HEK293 (cell line): ENCODE measurements at regions not wholly inside any gene's neighbourhood (a gene's known extent, or its start where the extent isn't known, plus 50 kb on each side); places are given as distances from the start of the nearest gene placed in this dataset.

Experiments used
- CTCF ChIA-PET: fragments of 350-600 bp; formaldehyde crosslinking; extraction: SDS; loops from one replicate; lab custom pipeline; 2021; ENCODE audit warnings: antibody characterized with exemption; lab: Yijun Ruan, JAX
- POLR2A ChIA-PET: fragments of 300-600 bp; formaldehyde crosslinking; extraction: SDS; loops from one replicate; lab custom pipeline; 2020; ENCODE audit warnings: antibody characterized with exemption, inconsistent platforms; lab: Yijun Ruan, JAX
- H3K27ac ChIP-seq: fragments of 200-500 bp; sonication (Bioruptor generic); 2 replicates; pipeline ENCODE4 v1.5.1; 2014; ENCODE audit warnings: low read depth, low read length, control low read depth, inconsistent platforms; ENCODE audit errors: extremely low read depth
- H3K36me3 ChIP-seq, 2 experiments: fragments of 200-500 bp in 1 of 2; sonication (Bioruptor generic) in 1 of 2; 1 replicate in 1 of 2; 2 replicates in 1 of 2; pipeline ENCODE4 v1.5.1; 2014 to 2017; ENCODE audit warnings: inconsistent platforms in 2 of 2, low read length in 2 of 2; ENCODE audit not compliant: control insufficient read depth in 2 of 2, insufficient read depth in 1 of 2
- H3K4me1 ChIP-seq: fragments of 200-500 bp; sonication (Bioruptor generic); 2 replicates; pipeline ENCODE4 v1.5.1; 2014; ENCODE audit warnings: mild to moderate bottlenecking, low read length, inconsistent platforms; ENCODE audit not compliant: control insufficient read depth, insufficient read depth
- H3K4me3 ChIP-seq: 2 replicates; pipeline ENCODE4 v1.5.1; 2011; ENCODE audit warnings: low read depth, mild to moderate bottlenecking, control low read depth, low read length, moderate library complexity
- H3K9me3 ChIP-seq: fragments of 200-500 bp; sonication (Bioruptor generic); 2 replicates; pipeline ENCODE4 v1.5.1; 2014; ENCODE audit warnings: low read depth, low read length, inconsistent platforms; ENCODE audit not compliant: control insufficient read depth, insufficient read depth
- GLI2 ChIP-seq: fragments of 450-650 bp; formaldehyde crosslinking; IDR thresholded peaks from 2 replicates; pipeline ENCODE4; 2017; ENCODE audit warnings: missing biosample characterization, missing genetic modification characterization, low read depth, borderline replicate concordance
- GLI4 ChIP-seq: fragments of 450-650 bp; formaldehyde crosslinking; IDR thresholded peaks from 2 replicates; pipeline ENCODE4 v1.5.1; 2016; ENCODE audit warnings: missing biosample characterization, missing genetic modification characterization
- HIC1 ChIP-seq: fragments of 450-650 bp; formaldehyde crosslinking; IDR thresholded peaks from 2 replicates; pipeline ENCODE4 v1.5.1; 2016; ENCODE audit warnings: missing biosample characterization, missing genetic modification characterization
- HOXC10 ChIP-seq: sonication (generic); formaldehyde crosslinking; IDR thresholded peaks from 2 replicates; pipeline ENCODE4 v1.8.1; 2023; ENCODE audit warnings: mild to moderate bottlenecking, missing genetic modification reagents
- KLF10 ChIP-seq: fragments of 450-650 bp; IDR thresholded peaks from 2 replicates; pipeline ENCODE4 v1.5.1; 2018; ENCODE audit warnings: missing biosample characterization, mild to moderate bottlenecking, missing genetic modification characterization
- SCRT1 ChIP-seq: fragments of 450-650 bp; formaldehyde crosslinking; IDR thresholded peaks from 2 replicates; pipeline ENCODE4 v1.5.1; 2016; ENCODE audit warnings: missing biosample characterization, missing genetic modification characterization, borderline replicate concordance
- YY1 ChIP-seq: fragments of 450-650 bp; formaldehyde crosslinking; IDR thresholded peaks from 2 replicates; pipeline ENCODE4 v1.5.1; 2018; ENCODE audit warnings: missing biosample characterization, missing genetic modification characterization
- ZIC2 ChIP-seq: fragments of 450-650 bp; formaldehyde crosslinking; IDR thresholded peaks from 2 replicates; pipeline ENCODE4 v1.5.1; 2016; ENCODE audit warnings: missing biosample characterization, missing genetic modification characterization
- ZNF10 ChIP-seq: fragments of 450-650 bp; formaldehyde crosslinking; IDR thresholded peaks from 2 replicates; pipeline ENCODE4 v1.5.1; 2017; ENCODE audit warnings: missing biosample characterization, missing genetic modification characterization
- ZNF174 ChIP-seq: fragments of 450-650 bp; formaldehyde crosslinking; IDR thresholded peaks from 2 replicates; pipeline ENCODE4 v1.5.0; 2017; ENCODE audit warnings: missing biosample characterization, mild to moderate bottlenecking, missing genetic modification characterization
- ZNF362 ChIP-seq: fragments of 450-650 bp; formaldehyde crosslinking; IDR thresholded peaks from 2 replicates; pipeline ENCODE4 v1.5.1; 2016; ENCODE audit warnings: missing biosample characterization, missing genetic modification characterization
- ZNF449 ChIP-seq: fragments of 450-650 bp; formaldehyde crosslinking; IDR thresholded peaks from 2 replicates; pipeline ENCODE4 v1.5.1; 2017; ENCODE audit warnings: missing biosample characterization, mild to moderate bottlenecking, missing genetic modification characterization, moderate library complexity
- ZNF621 ChIP-seq: fragments of 450-650 bp; formaldehyde crosslinking; IDR thresholded peaks from 2 replicates; pipeline ENCODE4 v1.5.1; 2017; ENCODE audit warnings: missing biosample characterization, missing genetic modification characterization
- ZNF791 ChIP-seq: fragments of 450-650 bp; formaldehyde crosslinking; IDR thresholded peaks from 2 replicates; pipeline ENCODE4 v1.5.1; 2016; ENCODE audit warnings: missing biosample characterization, missing genetic modification characterization
- TF ChIP-seq, protein P1 (sequence below): fragments of 450-650 bp; formaldehyde crosslinking; IDR thresholded peaks from 2 replicates; pipeline ENCODE4 v1.5.1; 2017; ENCODE audit warnings: missing biosample characterization, missing genetic modification characterization
- TF ChIP-seq, protein P2 (sequence below): fragments of 450-650 bp; formaldehyde crosslinking; IDR thresholded peaks from 2 replicates; pipeline ENCODE4 v1.5.1; 2016; ENCODE audit warnings: missing biosample characterization, missing genetic modification characterization
- TF ChIP-seq, protein P3 (sequence below): fragments of 450-650 bp; formaldehyde crosslinking; IDR thresholded peaks from 2 replicates; pipeline ENCODE4 v1.5.1; 2016; ENCODE audit warnings: missing biosample characterization, missing genetic modification characterization

- TF ChIP-seq, protein P1, sequence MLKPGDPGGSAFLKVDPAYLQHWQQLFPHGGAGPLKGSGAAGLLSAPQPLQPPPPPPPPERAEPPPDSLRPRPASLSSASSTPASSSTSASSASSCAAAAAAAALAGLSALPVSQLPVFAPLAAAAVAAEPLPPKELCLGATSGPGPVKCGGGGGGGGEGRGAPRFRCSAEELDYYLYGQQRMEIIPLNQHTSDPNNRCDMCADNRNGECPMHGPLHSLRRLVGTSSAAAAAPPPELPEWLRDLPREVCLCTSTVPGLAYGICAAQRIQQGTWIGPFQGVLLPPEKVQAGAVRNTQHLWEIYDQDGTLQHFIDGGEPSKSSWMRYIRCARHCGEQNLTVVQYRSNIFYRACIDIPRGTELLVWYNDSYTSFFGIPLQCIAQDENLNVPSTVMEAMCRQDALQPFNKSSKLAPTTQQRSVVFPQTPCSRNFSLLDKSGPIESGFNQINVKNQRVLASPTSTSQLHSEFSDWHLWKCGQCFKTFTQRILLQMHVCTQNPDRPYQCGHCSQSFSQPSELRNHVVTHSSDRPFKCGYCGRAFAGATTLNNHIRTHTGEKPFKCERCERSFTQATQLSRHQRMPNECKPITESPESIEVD (tag by site-specific recombination), result no peak
- no peak for TF ChIP-seq ZNF362 (tag by site-specific recombination)
- TF ChIP-seq GLI2 (tag by site-specific recombination), result no peak
- TF ChIP-seq HIC1, result no peak
- TF ChIP-seq SCRT1 (tag by site-specific recombination), result no peak
- TF ChIP-seq ZNF791 (tag by site-specific recombination), result no peak
- TF ChIP-seq YY1, result no peak
- TF ChIP-seq, protein P2, sequence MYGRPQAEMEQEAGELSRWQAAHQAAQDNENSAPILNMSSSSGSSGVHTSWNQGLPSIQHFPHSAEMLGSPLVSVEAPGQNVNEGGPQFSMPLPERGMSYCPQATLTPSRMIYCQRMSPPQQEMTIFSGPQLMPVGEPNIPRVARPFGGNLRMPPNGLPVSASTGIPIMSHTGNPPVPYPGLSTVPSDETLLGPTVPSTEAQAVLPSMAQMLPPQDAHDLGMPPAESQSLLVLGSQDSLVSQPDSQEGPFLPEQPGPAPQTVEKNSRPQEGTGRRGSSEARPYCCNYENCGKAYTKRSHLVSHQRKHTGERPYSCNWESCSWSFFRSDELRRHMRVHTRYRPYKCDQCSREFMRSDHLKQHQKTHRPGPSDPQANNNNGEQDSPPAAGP (tag by site-specific recombination), result no peak
- TF ChIP-seq HOXC10 (CRISPR knock-in tag), result no peak
- TF ChIP-seq, protein P3, sequence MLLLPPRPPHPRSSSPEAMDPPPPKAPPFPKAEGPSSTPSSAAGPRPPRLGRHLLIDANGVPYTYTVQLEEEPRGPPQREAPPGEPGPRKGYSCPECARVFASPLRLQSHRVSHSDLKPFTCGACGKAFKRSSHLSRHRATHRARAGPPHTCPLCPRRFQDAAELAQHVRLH (tag by site-specific recombination), result no peak
Measured at GRCh38 chr2:183267148-183267827, 143.0 kb downstream of the NUP35 start (continued).

GRCh38 chr2:183269956-183270355 lies 145.7 kb downstream of the NUP35 start:
- ChIA-PET CTCF (interaction anchor here (0.5 kb wide), 1 partner anchor 1197 kb away, joined by 3 read pairs; no protein-coding TSS in a partner anchor), POLR2A (no interaction called here)
- Histone ChIP-seq H3K9me3 (no peaks in the 10 kb centered on the region), H3K27ac (no peak overlapping the region), H3K4me1 (no peaks in the 10 kb centered on the region), H3K4me3 (no peak overlapping the region), H3K36me3 (no peaks in the 10 kb centered on the region)
- TF ChIP-seq ZNF449 (tag by site-specific recombination) (no peak), GLI4 (no peak)

DNA sequence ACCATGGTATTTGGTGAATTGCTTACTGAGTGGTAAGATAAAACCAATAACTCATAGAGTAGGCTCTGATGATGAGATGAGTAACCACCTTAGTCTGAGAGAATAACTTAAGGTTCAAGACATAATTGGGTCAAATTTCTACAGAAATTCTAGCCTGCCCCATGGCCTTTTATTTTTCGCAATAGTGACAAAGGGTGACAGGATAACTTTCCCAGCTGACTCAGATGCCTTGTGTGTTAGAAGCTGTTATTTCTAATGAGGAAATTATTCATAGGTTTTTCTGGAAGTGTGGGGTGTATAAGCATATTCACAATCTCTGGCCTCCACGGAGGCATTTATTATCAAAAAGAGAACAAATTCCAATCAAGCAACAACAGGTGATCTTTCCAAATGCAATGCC lies 159.0 kb downstream of the NUP35 start:
- CTCF ChIA-PET, result interaction anchor here (0.8 kb wide), 1 partner anchor 35 kb away, joined by 4 read pairs; no protein-coding TSS in a partner anchor
- Histone ChIP-seq H3K4me1 (no peaks in the 10 kb centered on the region), H3K27ac (no peak overlapping the region), H3K9me3 (no peaks in the 10 kb centered on the region), H3K4me3 (no peak overlapping the region), H3K36me3 (no peaks in the 10 kb centered on the region)
- POLR2A ChIA-PET, result no interaction called here
- TF ChIP-seq ZIC2 (tag by site-specific recombination) (no peak), GLI2 (tag by site-specific recombination) (no peak), KLF10 (no peak), ZNF174 (no peak), ZNF10 (tag by site-specific recombination) (no peak), ZNF621 (no peak)
